Colonic mucosa (tissue), 4 donors: ENCODE measurements at regions not wholly inside any gene's neighbourhood (a gene's known extent, or its start where the extent isn't known, plus 50 kb on each side); places are given as distances from the start of the nearest gene placed in this dataset.

ENCODE experiments used
- DNase-seq: peaks from one replicate; pipeline ENCODE4 v3.0.0-alpha.2; 2020
- H3K27ac ChIP-seq: fragments of 200-600 bp; one replicate; pipeline ENCODE4 v1.8.0; 2021
- H3K27me3 ChIP-seq: fragments of 200-600 bp; one replicate; pipeline ENCODE4 v1.8.0; 2021
- H3K36me3 ChIP-seq: fragments of 200-600 bp; one replicate; pipeline ENCODE4 v1.8.0; 2021
- H3K4me1 ChIP-seq: fragments of 200-600 bp; one replicate; pipeline ENCODE4 v1.8.0; 2021; ENCODE audit warnings: mild to moderate bottlenecking
- H3K4me3 ChIP-seq: fragments of 200-600 bp; one replicate; pipeline ENCODE4 v1.8.0; 2021
- H3K9ac ChIP-seq, 2 donors: one replicate each; pipeline ENCODE4 v1.7.0; 2013; ENCODE audit warnings: control low read depth in 2 of 2, low read depth in 2 of 2, low read length in 2 of 2
- H3K9me3 ChIP-seq: fragments of 200-600 bp; one replicate; pipeline ENCODE4 v1.8.0; 2021
- CTCF ChIP-seq: fragments of 200-600 bp; IDR thresholded peaks from one replicate; pipeline ENCODE4 v1.8.0; 2022; ENCODE audit warnings: antibody characterized with exemption, mild to moderate bottlenecking
- intact Hi-C: fragments of 100-400 bp; cut with DNase I; formaldehyde crosslinking; loops from one replicate; pipeline ENCODE4 v1.14.1; 2022
- donor health status: healthy.
- donor health status: DM: no; HTN: no; CAD: no.
- donor health status: DM: no; HTN: no; CAD: no.

GRCh38 chr10:4656576-4657194, 169.3 kb upstream of the AKR1E2 start:
- H3K9ac ChIP-seq: no peak overlapping the region
- intact Hi-C loops: loop anchor here (10.0 kb wide), 2 partner anchors 108 to 1422 kb away; no protein-coding TSS in a partner anchor
- H3K27me3 ChIP-seq: no peaks in the 10 kb centered on the region
- peak; percentile 82 for TF ChIP-seq CTCF
- no peaks in the 10 kb centered on the region for H3K36me3 ChIP-seq
- no peaks in the 10 kb centered on the region for H3K9me3 ChIP-seq
- no peaks in the 10 kb centered on the region for H3K4me1 ChIP-seq
- peak; percentile 68 for DNase-seq
- no peak overlapping the region for H3K27ac ChIP-seq
- H3K4me3 ChIP-seq: no peak overlapping the region

- no peaks in the 10 kb centered on the region for H3K36me3 ChIP-seq
- no peak overlapping the region for H3K27ac ChIP-seq
- H3K4me1 ChIP-seq: no peaks in the 10 kb centered on the region
- no peaks in the 10 kb centered on the region for H3K27me3 ChIP-seq
- H3K9me3 ChIP-seq: no peaks in the 10 kb centered on the region
- no peak for DNase-seq
- no peak for TF ChIP-seq CTCF
- intact Hi-C loops: loop anchor here (10.0 kb wide), 2 partner anchors 109 to 1421 kb away; no protein-coding TSS in a partner anchor
- H3K4me3 ChIP-seq: no peak overlapping the region
- no peak overlapping the region for H3K9ac ChIP-seq
Observed at GRCh38 chr10:4655879-4656278, 170.1 kb upstream of the AKR1E2 start.

GRCh38 chr10:4655406-4655805, 170.6 kb upstream of the AKR1E2 start:
- Histone ChIP-seq H3K36me3 (no peaks in the 10 kb centered on the region), H3K4me1 (no peaks in the 10 kb centered on the region), H3K27ac (no peak overlapping the region), H3K4me3 (no peak overlapping the region), H3K9me3 (no peaks in the 10 kb centered on the region), H3K9ac (no peak overlapping the region), H3K27me3 (no peaks in the 10 kb centered on the region)
- DNase-seq: no peak
- intact Hi-C loops: loop anchor here (10.0 kb wide), 2 partner anchors 109 to 1421 kb away; no protein-coding TSS in a partner anchor
- no peak for TF ChIP-seq CTCF

DNA sequence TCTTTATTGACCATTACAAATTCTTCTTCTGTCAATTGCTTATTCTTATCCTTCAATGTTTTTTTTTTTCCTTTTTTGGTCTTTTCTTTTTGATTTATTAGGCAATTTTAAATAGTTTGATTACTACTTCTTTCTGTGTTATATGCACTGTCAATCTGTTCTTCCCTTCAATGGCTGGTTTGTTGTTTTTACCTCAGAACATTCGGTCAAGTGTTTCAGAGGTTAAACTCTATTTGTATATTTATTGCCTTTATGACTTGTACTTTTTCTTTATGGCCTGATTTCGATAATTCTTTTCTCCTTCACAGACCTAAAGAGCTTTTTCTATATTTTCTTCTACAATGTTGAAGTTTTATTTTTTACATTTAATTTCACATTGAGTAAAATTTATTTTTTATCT, 171.5 kb upstream of the AKR1E2 start:
- Histone ChIP-seq H3K9me3 (no peaks in the 10 kb centered on the region), H3K4me3 (no peak overlapping the region), H3K27me3 (no peaks in the 10 kb centered on the region), H3K9ac (no peak overlapping the region), H3K36me3 (no peaks in the 10 kb centered on the region), H3K27ac (no peak overlapping the region), H3K4me1 (no peaks in the 10 kb centered on the region)
- TF ChIP-seq CTCF: no peak
- intact Hi-C loops: loop anchor here (5.0 to 10.0 kb wide), 3 partner anchors 110 to 1420 kb away; no protein-coding TSS in a partner anchor
- DNase-seq: no peak

- intact Hi-C loops: loop anchor here (5.0 to 10.0 kb wide), 3 partner anchors 112 to 1418 kb away; no protein-coding TSS in a partner anchor
- TF ChIP-seq CTCF: no peak
- no peaks in the 10 kb centered on the region for H3K9me3 ChIP-seq
Observed at GRCh38 chr10:4653160-4653559, 172.8 kb upstream of the AKR1E2 start.

More at GRCh38 chr10:4653160-4653559, 172.8 kb upstream of the AKR1E2 start:
- Histone ChIP-seq H3K36me3 (no peaks in the 10 kb centered on the region), H3K9ac (no peak overlapping the region), H3K27me3 (no peaks in the 10 kb centered on the region), H3K4me3 (no peak overlapping the region), H3K4me1 (no peaks in the 10 kb centered on the region), H3K27ac (no peak overlapping the region)
- DNase-seq: no peak
